GM18502 (cell line): ENCODE measurements at regions not wholly inside any gene's neighbourhood (a gene's known extent, or its start where the extent isn't known, plus 50 kb on each side); places are given as distances from the start of the nearest gene placed in this dataset.
"Not testable (repeated sequence)": the region's sequence is repeated elsewhere in the genome, so short reads cannot be mapped to it uniquely, and the experiment has no call there.

Experiments used
- ATAC-seq: cut with Tn5 transposase; IDR thresholded peaks from one replicate; pipeline ENCODE4 v1.9.1; 2021; ENCODE audit warnings: mild to moderate bottlenecking; ENCODE audit not compliant: unreplicated experiment, poor library complexity

DNA sequence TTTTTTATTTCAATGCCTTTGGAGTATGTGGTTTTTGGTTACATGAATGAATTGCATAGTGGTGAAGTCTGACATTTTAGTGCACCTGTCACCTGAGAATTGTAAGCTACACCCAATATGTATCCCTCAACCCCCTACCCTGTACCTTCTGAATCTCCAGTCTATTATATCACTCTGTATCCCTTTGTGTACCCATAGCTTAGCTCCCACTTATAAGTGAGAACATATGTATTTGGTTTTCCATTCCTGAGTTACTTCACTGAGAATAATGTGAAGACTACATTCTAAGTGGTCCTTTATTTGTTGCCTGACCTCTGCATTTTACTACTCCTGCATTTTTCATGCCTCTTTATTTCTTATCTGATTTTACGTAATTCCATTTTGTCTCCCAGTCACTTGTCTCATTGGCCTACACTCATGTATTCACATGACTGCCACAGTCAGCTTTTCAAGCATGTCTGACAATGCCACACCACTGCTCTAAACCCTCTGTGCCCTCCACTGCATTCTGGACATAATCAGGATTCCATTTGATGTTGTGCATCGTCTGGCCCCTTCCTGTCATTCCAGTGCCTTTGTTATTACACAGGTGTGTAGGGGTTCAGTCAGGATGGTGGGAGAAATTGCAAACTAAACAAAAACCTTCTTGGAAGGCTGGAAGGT lies 1325.5 kb downstream of the XPNPEP1 start:
- ATAC-seq = no peak

DNA sequence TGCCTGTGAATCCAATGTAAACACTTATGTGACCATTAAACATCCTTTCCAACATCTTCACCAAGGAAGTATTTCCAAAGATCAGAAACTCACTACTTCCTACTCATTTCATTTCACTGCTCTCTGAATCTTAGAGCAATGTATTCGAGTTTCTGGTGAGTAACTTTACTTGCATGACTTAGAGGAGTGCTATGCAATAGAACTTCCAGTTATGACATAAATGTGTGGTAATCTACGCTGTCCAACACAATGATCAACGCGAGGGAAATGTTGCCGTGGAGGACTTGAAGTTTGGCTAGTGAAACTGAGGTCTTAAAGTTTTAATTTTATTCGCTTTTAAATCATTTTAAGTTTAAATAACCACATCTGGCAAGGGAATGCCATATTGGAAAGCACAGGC lies 1326.3 kb downstream of the XPNPEP1 start:
- no peak for ATAC-seq

DNA sequence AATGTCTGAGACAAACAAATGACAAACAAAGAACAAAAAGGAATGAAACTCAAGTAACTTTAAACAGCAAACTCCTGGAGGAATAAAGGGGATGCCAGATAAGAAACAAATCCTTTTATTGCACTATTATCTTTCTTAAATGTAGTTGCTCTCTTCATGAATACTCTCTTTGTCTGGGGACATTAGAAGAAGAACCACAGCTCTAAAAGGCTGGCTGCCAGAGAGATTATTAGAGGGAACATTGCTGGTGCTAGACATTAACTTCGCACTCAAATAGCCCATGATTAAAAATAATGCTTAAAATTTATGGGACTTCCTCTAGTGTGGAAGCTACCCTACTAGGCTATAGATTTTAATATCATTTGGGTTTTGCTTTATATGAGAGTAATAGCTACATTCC lies 1330.4 kb downstream of the XPNPEP1 start:
- ATAC-seq = no peak

DNA sequence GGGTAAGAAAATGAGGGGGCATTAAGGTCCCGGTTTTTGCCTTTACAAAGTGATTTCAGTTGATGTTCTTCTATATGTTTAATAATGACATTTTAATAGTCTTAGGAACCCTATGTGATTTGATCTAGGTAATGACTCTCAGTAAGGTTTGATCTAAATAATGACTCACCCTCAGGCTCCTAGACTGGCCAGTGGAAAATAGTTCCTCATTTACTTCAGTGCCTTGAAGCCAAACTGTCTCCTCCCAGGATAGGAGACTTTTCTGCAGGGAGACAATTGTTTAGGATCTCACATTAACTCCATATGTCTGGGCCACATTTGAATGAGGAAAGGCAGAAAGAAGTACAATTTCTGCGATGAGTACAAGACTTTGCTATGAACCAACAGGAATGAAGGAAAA lies 1331.9 kb downstream of the XPNPEP1 start:
- no peak for ATAC-seq

DNA sequence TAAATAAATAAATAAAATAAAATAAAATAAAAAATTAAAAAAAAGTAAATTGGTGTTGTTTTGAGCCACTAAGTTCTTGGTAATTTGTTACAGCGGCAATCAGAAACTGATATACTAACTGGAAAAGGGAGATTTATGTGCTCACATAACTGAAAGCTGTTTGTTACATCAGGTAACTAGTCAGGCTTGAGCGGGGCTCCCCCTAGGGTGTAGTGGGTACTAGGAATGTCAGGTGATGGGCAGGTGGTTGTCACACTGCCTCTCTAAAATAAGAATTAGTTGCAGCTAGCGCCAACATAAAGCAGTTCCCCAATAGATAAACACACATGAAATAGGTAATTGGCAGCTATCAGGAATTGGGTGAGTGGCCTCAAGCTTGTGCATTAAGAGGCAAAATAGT lies 1336.9 kb downstream of the XPNPEP1 start:
- no peak for ATAC-seq

DNA sequence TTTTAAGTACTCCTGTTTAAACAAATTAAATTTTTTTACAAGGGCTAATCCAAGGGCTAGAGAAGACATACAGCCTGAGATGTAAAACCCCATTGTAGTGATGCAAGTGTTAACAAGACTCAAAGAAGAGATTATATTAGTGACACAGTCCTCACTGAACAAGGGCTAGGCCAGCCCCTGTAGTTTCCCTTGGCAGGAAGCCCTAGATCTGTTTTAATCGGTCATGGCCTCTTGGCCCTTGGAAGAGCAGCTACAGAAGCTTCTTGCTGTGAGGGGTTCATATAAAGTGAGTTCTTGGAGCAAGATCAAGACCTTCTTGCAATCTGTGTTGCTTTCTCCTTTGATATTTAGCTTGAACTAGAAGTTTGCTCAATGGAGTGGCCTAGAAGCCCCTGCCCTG lies 1339.4 kb downstream of the XPNPEP1 start:
- ATAC-seq = no peak

DNA sequence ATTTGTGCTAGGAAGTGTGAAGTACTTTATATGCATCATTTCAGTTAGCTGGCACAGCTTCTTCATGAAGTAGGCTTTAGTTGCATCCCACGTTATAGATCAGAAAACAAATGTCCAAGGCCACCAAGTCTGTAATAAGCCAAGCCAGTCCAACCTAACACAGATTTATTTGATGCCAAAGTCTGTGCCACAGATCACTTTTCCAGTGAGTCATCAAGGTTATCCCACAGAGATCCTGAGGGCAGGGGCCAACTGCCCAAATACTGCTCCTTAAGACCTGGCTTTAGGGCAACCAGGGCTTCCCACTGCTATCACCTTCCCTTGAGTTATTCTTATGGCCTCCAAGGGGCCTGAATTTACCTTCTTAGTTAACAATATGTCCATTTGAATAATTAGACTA lies 1340.4 kb downstream of the XPNPEP1 start:
- ATAC-seq = no peak

DNA sequence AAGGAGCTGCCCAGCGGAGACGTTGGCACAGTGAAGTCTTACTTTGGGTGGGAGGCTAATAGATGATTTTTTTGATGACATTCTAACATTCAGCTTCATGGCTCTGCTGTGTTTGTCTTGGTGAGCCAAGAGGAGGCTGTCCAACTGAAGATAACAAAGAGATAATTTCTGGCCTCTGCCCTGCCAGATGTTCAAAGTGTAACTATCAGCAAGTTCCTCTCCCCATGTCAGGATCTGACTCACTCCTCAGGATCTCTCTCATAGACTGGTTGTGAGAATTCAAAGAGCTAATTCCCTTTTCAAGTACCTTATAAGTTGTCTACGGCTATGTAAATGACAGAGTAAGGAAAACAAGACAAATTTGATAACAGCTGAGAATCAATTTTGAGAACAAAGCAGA lies 1340.9 kb downstream of the XPNPEP1 start:
- ATAC-seq = no peak

DNA sequence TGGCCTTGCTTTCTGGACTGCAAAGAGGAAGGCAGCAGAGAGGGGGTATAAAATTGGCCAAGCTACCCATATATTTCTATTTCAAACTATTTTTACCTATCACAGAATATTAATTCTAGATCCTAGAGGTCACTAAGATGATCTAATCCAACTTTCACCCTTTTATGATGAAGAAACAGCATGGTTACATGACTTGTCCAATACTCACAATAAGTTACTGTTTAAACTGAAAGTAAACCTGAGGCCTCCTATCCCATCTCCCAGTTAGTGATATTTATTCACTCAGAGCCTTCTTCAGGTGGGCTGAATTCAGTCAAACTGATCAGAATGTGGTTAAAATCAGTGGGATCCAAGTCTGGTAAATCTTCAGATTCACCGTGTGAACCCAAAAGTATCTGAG lies 1345.1 kb downstream of the XPNPEP1 start:
- ATAC-seq = no peak

DNA sequence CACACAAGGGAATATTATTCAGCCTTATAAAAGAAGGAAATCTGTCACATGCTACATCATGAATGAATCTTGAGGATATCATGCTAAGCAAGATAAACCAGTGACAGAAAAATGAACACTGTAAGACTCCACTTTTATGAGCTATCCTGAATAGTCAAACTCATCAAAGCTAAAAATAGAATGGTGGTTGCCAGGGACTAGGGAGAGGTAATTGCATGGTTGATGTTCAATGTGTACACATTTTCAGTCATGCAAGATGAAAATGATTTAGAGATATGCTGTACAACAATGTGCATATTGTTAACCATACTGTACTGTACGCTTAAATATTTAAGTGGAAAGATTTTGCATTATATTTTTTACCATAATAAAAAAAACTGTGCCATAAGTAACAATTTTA lies 1349.1 kb downstream of the XPNPEP1 start:
- ATAC-seq = no peak

DNA sequence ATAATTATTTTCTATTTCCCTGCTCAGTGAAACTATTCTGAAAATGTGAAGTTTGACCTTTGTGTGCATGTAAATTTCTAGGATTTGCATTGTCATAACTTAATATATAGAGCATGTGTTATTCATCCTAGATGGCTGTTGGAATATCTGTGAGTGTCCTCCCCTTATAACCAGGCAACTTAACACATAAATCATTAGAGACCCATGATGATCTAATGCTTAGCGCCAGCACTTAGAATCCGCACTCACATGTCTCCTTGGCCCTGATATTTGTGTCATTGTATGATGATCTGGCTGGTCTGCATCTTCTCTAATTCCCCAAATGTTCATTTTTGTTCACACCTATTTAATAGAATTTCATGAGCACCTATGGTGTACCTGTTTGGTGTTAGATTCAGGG lies 1354.5 kb downstream of the XPNPEP1 start:
- ATAC-seq = no peak

DNA sequence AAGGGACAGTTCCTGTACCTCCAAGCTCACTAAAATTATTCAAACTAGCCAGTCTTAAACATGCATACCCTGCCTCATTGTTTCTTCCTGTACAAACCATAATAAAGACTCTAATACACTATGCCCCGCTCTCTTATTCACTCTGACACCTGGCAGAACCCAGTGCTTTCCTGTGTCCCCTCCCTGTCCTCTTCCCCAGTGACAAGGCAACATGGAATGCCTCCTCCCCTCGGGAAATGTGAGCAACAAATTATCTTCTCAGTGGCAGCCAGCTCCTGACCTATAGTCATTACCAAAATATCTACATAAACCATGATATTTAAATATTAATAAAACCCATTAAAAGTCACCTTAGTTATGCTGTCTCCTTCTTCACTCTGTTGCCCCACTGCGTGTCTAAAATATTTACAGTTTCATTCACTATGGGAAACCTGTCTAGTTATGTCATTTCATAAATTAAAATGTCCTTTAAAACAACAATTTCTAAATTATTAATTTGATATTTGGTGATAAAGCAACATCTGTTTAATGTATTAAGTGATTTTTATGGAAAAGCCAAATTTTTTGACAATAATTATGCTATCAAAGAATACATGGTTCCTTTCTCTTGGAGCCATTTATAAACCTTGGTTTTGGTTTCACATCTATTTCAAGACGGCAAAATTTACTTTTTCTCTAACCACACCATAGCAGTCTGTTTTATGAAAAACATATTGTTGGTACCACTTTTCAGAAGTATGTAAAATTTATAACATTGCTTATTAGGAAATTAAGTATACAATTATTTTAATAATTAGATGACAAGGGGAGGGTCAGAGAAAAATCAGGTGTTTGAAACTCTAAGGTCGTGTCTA lies 1355.2 kb downstream of the XPNPEP1 start:
- ATAC-seq = peak; percentile 87

DNA sequence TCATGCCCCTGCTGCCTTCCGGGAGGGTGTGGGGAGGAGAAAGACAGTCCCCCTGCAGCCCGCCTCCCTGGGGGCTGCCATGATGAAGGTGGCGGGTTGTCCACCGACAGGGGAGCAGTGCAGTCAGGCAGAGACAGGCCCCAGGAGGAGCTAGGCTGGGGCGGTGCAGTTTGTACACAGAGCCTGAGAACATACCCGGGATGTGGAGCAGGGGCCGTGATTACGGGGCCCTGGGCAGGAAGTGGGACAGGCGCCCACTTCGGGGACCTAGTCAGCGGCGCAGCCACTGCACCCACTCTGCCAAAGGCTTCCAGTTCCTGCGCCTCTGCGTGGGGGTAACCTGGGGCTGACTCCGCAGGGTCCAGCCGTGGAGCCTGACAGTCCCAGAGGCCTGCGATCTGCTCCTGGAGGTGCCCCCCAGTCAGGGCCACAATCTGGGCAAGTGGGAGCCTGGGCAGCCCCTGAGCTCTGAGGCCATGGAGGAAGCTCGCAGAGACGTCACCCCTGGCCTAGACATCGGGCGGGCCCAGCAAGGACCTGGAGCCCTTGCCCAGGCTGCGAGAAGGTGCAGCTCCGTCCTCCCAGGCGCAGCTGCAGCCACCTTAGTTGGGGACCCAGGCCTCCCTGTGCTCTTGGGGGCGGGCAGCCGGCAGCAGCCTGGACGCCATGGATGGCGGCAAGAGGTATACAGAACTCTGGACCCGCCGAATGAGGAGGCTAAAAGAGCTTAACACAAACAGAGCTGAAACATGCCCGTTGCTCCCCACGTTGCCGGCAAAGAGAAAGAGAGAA lies 1356.8 kb downstream of the XPNPEP1 start:
- ATAC-seq = no peak

DNA sequence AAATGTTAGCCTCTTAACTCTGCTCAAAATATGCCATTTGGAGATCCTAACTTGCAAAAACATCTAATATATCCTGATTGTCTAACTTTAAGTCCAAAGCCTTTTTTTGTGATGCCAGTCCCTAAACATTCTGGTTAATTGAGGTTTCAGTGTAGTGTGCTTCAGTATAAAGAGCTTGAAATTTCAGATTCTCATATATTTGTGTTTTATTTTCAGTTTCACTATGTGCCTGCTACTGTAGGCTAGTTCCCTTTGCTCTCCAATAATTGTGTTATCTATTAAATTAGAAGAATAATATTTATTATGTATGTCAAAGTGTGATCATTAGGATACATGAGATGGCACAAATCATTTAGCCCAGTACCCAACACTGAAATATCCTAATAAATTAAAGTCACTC lies 1361.2 kb downstream of the XPNPEP1 start:
- no peak for ATAC-seq

DNA sequence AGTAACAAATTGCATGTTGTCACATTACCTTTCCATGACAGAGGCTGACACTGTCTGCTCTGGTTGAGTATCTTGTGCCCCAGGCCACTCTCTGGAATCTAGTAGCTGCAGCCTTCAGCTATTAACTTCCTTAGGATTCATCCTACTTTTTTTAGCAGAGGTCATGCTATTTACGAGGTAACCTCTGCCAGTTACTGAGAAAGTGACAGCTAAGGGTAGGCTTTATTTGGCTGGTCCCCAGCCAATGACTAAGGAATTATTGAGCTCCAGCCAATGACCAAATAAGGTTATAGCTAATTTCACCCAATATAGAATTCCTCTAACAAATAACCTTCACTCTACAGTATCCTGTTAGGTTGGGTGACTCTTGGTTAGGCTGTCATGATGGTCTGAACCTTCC lies 1361.7 kb downstream of the XPNPEP1 start:
- ATAC-seq = no peak

DNA sequence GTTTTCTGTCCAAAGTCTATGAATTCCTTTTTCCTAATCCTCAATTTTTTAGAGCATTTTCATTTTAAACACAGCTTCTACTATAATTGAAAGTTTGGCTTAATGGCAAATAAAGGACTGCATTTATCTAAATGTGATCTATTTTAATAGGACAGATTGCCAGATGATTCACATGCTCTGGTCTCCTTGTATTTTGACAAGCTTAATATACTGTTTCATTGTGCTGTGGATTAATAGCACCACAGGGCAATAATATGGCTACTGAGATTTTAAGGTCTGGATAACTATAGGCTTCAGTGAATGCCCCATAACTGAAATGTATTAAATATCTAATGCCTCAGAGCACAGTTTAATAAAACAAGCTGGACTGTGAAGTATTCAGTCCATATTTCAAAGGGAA lies 1362.8 kb downstream of the XPNPEP1 start:
- ATAC-seq = no peak

DNA sequence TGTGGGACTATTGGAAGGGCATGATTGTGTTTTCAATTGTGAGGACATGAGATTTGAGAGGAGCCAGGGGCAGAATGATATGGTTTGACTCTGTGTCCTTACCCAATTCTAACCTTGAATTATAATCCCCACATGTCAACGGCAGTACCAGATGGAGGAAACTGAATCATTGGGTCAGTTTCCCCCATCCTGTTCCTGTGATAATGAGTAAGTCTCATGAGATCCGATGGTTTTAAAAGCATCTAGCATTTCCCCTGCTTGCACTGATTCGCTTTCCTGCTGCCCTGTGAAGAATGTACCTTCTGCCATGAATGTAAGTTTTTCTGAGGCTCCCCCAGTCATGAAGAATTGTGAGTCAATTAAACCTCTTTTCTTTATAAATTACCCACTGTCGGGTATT lies 1367.1 kb downstream of the XPNPEP1 start:
- ATAC-seq = no peak

DNA sequence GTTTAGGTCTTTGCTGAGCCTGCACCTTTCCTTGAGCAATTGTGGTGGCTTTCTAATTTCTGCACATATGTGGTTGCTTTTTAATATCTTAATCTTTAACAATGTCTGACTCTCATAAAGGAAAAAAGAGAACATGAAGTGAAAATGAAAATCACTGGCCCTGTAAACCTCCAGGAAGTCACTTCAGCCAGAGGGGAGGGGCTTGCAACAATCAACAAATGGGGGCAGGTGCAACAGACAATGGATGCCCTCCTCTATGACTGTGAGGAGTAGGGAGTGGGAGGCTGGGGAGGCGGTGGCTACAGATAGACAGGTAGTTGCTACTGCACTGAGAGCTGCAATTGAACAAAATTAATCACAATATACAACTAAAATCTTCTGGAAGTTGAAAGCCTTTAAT lies 1377.4 kb downstream of the XPNPEP1 start:
- peak; percentile 83 for ATAC-seq

DNA sequence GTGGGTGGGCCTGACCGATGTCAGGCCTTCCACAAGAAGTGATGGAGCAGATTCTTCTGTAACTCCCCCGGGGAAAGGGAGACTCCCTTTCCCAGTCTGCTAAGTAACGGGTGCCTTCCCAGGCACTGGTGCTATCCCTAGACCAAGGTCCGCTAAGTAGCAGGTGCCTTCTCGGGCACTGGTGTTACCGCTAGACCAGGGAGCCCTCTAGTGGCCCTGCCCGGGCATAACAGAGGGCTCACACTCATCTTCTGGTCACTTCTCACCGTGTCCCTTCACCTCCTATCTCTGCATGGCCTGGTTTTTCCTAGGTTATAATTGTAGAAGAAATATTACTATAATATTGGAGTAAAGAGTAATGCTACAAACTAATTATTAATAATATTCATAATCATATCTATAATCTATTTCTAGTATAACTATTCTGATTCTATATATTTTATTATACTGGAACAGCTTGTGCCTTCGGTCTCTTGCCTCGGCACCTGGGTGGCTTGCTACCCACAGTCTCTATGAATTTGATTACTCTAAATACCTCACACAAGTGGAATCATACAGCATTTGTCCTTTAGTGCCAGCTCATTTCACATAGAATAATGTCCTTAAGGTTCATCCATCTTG lies 1378.7 kb downstream of the XPNPEP1 start:
- ATAC-seq = peak; percentile 85

DNA sequence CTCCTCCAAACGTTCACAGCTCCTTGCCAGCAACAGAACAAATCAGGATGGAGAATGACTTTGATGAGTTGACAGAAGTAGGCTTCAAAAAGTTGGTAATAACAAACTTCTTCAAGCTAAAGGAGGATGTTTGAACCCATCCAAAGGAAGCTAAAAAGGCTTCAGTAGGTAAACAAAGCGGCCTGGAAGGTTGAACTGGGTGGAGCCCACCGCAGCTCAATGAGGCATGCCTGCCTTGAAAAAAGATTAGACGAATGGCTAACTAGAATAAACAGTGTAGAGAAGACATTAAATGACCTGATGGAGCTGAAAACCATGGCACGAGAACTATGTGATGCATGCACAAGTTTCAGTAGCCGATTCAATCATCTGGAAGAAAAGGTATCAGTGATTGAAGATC lies 1369.0 kb upstream of the SORCS1 start:
- ATAC-seq = not testable (repeated sequence)
